ENCODE measurements at regions not wholly inside any gene's neighbourhood (a gene's known extent, or its start where the extent isn't known, plus 50 kb on each side); places are given as distances from the start of the nearest gene placed in this dataset.

DNA sequence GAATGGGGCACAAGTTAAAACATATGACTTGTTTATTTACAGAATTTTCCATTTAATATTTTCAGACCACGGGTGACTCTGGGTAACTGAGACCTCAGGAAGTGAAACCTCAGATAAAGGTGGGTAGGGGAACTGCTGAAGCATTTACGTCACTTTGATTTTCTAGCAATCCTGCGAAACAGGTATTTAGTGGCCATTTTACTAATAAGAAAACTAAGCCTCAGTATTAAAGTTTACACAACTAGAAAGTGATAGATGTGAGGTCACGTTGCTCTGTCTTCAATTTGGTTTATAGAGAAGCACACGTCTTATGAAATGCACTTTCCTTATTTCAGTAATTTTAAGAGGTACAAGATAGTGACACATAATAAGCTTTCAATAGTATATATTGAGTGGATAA is 402.8 kb downstream of the FGF9 start:
- Histone ChIP-seq H3K4me3 (ENCODE audit: low read depth, low read length) (no peak overlapping the region), H3K9me3 (ENCODE audit: control insufficient read depth, insufficient read depth, low read length) (no peaks in the 10 kb centered on the region), H3K27ac (ENCODE audit: low read depth, low read length) (no peak overlapping the region), H3K27me3 (ENCODE audit: control insufficient read depth, insufficient read depth, low read length) (no peaks in the 10 kb centered on the region)
- no peak for DNase-seq (ENCODE audit: low read depth, low spot score)
- CTCF ChIA-PET = no interaction called here
- TF ChIP-seq, protein P1, sequence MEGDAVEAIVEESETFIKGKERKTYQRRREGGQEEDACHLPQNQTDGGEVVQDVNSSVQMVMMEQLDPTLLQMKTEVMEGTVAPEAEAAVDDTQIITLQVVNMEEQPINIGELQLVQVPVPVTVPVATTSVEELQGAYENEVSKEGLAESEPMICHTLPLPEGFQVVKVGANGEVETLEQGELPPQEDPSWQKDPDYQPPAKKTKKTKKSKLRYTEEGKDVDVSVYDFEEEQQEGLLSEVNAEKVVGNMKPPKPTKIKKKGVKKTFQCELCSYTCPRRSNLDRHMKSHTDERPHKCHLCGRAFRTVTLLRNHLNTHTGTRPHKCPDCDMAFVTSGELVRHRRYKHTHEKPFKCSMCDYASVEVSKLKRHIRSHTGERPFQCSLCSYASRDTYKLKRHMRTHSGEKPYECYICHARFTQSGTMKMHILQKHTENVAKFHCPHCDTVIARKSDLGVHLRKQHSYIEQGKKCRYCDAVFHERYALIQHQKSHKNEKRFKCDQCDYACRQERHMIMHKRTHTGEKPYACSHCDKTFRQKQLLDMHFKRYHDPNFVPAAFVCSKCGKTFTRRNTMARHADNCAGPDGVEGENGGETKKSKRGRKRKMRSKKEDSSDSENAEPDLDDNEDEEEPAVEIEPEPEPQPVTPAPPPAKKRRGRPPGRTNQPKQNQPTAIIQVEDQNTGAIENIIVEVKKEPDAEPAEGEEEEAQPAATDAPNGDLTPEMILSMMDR (IDR thresholded peaks at IDR 0.05; ENCODE audit: low read depth, low read length) = no peak
- POLR2A ChIA-PET = no interaction called here

DNA sequence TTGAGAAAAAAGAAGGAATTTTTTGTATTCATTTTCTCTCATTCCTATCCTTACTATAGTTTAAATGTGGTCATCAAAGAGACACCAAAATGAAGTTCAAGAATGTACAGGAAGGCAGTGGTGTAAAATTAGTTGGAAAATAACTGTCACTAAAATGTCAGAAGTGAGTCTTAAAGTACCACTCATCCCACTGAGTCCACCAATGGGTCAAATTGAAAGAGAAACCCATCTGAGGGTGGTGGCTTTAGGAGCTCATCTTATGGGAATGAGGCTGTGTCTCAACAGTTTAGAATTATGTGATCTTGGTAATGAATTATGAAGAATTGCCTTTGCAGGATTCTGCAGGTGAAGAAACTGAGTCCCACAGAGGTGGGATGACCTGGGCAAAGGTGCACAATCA is 403.5 kb downstream of the FGF9 start:
- TF ChIP-seq, protein P1 (IDR thresholded peaks at IDR 0.05; ENCODE audit: low read depth, low read length) = no peak
- no peak for DNase-seq (ENCODE audit: low read depth, low spot score)
- H3K27me3 ChIP-seq (ENCODE audit: control insufficient read depth, insufficient read depth, low read length) = no peaks in the 10 kb centered on the region
- H3K4me3 ChIP-seq (ENCODE audit: low read depth, low read length) = no peak overlapping the region
- no peaks in the 10 kb centered on the region for H3K9me3 ChIP-seq (ENCODE audit: control insufficient read depth, insufficient read depth, low read length)
- ChIA-PET POLR2A (no interaction called here), CTCF (no interaction called here)
- H3K27ac ChIP-seq (ENCODE audit: low read depth, low read length) = no peak overlapping the region

DNA sequence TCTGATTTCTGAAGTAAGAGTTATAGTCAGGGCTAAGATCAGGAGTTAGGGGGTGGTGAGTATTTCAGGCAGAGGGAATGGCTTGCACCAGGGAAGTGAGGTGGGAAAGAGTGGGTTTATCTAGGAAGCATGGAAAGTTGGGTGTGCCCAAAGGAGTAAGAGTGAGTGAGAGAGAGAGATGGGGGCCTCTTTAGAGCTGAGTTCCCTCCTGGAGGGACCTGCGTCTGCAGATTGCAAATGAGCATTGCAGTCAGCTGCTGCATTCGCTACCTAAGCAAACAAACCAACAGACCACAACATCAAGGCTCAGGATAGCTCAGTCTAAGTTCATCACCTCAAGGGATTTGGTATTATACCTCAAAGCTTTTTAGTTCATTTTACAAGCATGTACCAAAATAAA is 405.8 kb downstream of the FGF9 start:
- TF ChIP-seq, protein P1 (IDR thresholded peaks at IDR 0.05; ENCODE audit: low read depth, low read length) = no peak
- no peak for DNase-seq (ENCODE audit: low read depth, low spot score)
- ChIA-PET POLR2A (no interaction called here), CTCF (interaction anchor here (1.0 to 1.3 kb wide), 2 partner anchors 9 to 439 kb away, joined by 3 to 5 read pairs; no protein-coding TSS in a partner anchor)
- Histone ChIP-seq H3K27ac (ENCODE audit: low read depth, low read length) (no peak overlapping the region), H3K27me3 (ENCODE audit: control insufficient read depth, insufficient read depth, low read length) (peaks cover 3% of the 10 kb centered on the region), H3K9me3 (ENCODE audit: control insufficient read depth, insufficient read depth, low read length) (no peaks in the 10 kb centered on the region), H3K4me3 (ENCODE audit: low read depth, low read length) (no peak overlapping the region)

DNA sequence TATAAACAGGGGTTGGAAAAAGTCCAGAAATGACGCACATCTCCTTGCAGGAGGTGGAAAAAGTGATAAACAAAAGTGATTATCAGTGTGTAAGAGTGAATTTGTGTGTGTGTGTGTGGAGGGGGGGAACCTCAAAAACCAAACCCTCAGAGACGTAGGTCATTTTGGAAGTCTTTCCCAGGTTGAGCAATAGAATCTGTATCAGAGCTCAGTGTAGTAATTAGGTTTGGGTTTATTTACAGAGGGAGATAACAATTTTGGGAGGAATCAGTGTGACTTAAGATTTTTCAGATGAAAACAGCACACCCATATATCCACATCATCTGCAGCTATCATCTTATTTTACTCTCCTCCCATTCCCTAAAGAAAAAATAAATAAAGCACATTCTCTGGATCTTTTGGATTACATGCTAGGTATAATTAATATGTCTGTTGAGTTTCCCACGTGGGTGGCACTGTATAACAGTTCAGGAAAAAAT is 406.4 kb downstream of the FGF9 start:
- no peak overlapping the region for H3K27ac ChIP-seq (ENCODE audit: low read depth, low read length)
- H3K9me3 ChIP-seq (ENCODE audit: control insufficient read depth, insufficient read depth, low read length) = no peaks in the 10 kb centered on the region
- ChIA-PET POLR2A (interaction anchor here (0.7 kb wide), 1 partner anchor 1245 kb away, joined by 3 read pairs; no protein-coding TSS in a partner anchor), CTCF (interaction anchor here (1.0 kb wide), 1 partner anchor 439 kb away, joined by 5 read pairs; no protein-coding TSS in a partner anchor)
- TF ChIP-seq, protein P1 (IDR thresholded peaks at IDR 0.05; ENCODE audit: low read depth, low read length) = no peak
- no peak overlapping the region for H3K4me3 ChIP-seq (ENCODE audit: low read depth, low read length)
- H3K27me3 ChIP-seq (ENCODE audit: control insufficient read depth, insufficient read depth, low read length) = peaks cover 3% of the 10 kb centered on the region
- no peak for DNase-seq (ENCODE audit: low read depth, low spot score)

DNA sequence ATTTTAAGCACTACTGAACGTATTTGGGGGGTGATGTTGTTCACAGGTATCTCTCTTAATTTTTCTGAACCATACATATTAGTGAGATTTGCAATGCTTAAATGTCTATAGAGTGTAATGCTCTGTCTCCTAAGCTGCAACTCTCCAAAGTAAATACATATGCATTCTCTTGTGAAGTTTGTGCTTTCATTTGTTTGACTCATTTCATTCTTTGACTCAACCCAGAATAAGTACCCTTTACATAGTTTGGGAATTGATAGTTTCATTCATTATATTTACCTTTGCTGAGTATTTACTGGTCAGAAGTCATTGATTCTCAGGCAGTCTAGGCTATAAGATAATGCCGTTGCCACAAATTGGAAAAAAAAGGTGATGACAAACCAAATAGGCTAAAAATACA is 406.9 kb downstream of the FGF9 start:
- DNase-seq (ENCODE audit: low read depth, low spot score) = no peak
- TF ChIP-seq, protein P1 (IDR thresholded peaks at IDR 0.05; ENCODE audit: low read depth, low read length) = no peak
- Histone ChIP-seq H3K27me3 (ENCODE audit: control insufficient read depth, insufficient read depth, low read length) (peaks cover 3% of the 10 kb centered on the region), H3K27ac (ENCODE audit: low read depth, low read length) (no peak overlapping the region), H3K9me3 (ENCODE audit: control insufficient read depth, insufficient read depth, low read length) (no peaks in the 10 kb centered on the region), H3K4me3 (ENCODE audit: low read depth, low read length) (no peak overlapping the region)
- ChIA-PET POLR2A (interaction anchor here (0.7 kb wide), 1 partner anchor 1244 kb away, joined by 3 read pairs; no protein-coding TSS in a partner anchor), CTCF (no interaction called here)

Measured in AG04450 (cell line).